NCI-H1105 treated with DMSO at 0.1 percent for 48 hours (cell line): ENCODE measurements at regions not wholly inside any gene's neighbourhood (a gene's known extent, or its start where the extent isn't known, plus 50 kb on each side); places are given as distances from the start of the nearest gene placed in this dataset.
"Not testable (repeated sequence)": the region's sequence is repeated elsewhere in the genome, so short reads cannot be mapped to it uniquely, and the experiment has no call there.

ENCODE experiments used
- DNase-seq: peaks from one replicate; lab custom pipeline; 2025; lab: John Stamatoyannopoulos, UW

DNA sequence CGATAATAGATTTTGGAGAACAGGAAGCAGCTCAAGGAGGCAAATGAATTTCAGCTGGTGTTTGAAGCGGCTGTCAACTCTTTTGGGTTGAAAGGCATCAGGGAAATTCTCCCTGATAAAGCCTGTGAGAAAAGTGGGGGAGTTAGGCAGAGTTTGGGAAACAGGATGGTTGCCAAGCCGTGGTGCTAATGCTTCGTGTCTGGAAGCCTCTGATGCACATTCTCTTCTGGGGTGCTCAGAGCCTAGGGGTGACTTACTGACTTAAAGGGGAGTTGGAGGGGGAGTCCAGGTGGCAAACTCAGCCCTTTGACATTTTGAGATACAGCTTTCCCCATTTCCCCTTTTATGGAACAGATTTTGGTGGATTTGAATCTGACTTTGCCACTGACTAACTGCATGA is 202.5 kb upstream of the CLINT1 start:
- DNase-seq, result no peak

DNA sequence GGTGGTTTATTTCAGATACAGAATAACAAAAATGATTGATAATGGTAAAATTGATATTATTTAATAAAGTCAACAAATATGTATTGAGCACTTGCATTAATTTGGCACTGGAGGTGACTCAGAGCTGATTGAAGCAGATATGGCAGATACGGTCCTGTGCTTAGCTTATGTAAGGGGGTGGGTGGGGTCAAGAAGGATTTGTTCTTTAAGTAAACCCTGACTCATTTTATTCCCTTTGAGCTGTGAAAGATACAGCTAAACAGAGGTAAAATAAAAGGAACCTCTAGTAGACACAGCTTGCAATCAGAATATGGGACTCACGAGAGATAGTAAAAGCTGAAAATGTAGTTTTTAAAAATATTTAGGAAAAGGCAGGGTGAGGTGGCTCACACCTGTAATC is 201.3 kb upstream of the CLINT1 start:
- DNase-seq, result no peak

DNA sequence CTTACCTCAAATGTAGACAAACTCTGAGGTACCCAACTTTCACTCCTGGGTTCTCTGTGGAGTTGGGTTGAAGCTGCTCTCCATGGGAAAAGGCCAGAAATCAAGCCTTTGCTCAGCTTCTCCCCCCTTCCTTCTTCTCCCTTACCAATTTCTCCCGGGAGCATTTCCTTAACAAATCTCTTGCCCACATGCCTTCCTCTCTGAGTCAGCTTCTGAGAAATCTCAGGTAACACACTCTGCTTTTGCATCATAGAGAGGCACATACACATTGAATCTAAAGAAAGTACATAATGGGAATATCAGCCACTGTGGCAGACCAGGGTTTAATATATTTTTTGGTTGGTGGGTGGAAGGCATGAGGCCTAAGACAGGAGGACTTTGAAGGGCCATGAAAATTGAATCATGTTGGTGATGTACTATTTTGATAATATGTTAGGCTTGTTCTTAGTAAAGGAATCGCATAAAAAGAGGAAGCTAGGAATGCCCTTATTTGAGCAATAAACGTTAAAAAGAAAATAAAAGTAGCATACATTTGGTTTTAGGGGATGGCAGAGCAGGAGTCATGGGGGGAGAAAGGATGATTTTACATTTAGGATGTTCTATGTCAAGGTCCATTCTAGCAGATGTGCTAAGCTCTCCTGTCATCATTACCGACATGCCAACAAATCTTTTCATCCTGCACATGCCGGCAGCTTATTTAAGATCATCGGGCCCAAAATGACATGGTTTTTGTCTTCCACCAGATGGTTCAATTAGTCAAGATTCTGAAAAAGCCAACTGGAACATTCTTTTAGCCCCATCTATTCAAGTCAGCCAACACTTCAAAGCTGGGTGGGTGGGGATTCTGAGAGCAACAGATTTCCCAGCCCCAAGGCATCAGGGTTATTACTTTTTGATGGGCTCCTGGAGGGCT is 199.5 kb upstream of the CLINT1 start:
- DNase-seq, result no peak

DNA sequence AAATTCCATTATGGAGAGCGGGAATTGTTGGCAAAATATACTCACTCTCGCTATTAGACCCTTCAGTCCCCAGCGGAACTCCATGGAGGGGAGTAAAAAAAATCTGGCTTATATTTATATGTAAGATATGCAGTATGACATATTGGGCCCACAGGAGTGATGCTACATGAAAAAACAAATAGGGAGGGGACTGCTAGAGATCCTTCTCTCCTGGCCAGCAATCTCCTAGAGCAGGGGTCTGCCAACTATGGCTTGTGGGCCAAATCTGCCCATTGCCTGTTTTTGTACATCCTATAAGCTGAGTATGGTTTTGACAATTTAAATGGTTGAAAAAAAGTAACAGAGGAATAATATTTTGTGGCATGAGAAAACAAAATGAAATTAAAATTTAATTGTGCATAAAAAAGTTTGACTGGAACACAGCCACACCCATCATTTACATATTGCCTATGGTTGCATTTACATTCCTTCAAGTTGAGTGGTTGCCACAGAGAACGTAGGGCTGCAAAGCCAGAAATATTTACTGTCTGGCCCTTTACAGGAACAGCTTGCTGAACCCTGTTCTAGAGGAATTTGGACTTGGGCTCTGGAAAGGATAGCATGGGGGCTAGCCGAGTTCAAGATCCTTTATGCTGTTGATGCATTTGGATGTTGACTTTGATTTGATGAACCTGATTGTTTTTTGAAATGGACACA is 197.3 kb upstream of the CLINT1 start:
- DNase-seq, result no peak

DNA sequence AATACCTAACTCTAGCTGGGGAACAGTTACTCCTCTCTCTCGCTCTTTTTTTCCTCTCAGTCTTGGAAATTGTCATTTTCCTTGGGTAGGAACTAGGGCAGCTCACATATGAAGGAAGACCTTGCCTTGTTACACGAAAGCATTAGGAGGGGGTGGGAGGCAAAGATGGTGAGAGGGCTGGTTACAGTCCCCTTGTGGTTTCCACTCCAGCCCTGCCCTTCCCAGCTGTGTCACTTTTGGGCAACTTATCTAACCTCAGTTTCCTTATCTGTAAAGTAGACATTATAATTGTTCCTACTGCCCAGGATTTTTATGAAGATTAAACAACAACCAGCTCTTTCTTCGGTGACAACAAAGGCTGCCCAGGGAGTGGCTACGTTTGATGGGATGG is 196.2 kb upstream of the CLINT1 start:
- no peak for DNase-seq

DNA sequence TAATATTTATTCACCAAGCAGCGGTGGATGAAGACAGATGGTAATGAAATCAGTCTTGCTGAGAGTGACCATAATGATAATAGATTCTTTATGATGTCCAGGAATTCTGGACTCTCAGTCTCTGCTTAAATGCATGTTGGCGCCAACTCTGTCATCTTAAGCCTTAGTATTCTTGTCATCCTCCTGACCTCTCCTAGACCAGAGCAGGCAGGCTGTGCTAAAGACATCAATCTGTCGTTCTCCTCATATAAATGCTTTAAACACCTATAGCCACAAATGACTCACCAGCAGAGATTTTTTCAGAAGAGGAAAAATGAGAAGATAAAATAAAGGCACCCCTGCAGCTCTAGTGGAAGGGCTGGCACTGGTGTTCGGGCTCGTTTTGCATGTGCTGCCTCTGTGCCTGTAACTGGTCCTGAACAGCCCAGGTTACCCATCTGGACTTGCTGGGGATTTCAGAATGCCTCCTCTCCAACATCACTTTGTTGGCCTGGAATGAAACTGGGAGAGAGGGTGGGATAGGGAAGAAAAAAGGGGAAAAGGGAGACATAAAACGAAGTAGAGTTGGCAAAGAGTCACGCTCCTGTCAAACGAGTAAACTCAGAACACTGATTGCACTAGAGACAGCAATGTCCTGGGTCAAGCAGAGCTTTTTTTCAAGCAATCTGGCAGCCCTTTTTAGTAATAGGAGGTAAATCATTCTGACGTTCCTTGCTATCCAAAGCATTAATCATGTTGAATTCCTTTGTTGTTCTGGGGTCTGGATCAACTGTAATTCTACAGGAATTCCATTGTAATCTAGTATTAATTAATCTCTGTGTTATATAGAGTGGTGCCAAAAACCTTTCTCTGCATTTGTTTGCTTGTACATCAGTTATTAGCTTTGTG is 195.5 kb upstream of the CLINT1 start:
- DNase-seq, result no peak

GRCh38 chr5:158051036-158051435 is 192.1 kb upstream of the CLINT1 start:
- no peak for DNase-seq

DNA sequence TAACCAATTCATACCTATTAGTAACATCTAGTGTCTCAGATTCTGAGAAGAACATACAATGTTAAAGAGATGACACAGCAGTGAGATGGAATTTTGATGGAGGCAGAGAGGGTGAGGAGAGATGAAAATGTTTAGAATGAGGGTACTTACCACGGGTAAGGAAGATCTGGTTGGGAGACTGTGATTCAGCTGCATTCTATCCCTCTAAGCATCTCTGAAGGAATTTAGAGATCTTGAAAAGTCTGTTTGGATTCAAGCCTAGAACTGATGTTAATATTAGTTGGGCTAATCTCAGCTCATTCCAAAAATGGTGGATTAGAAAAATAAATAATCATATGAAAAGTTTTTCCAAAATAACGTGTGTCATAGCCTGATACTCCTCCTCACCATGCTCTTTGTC is 191.5 kb upstream of the CLINT1 start:
- DNase-seq, result no peak

DNA sequence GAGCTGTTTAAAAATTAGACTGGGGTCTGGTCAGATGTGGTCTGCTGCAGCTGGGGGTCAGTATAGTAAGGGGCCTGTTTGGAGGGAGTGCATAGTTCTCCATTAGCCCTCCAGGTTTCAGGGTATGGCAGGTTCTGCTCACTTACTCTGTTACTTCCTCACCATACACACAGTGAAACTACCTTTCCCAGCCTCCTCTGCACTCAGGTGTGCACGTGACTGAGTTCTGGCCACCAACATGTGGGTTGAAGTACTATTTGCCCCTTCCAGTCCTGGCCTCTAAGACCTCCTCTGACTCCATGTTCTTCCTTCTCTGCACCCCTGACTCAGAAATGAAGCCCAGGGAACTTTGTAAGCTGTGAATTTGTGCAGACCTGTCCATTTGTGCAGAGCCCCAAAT is 190.5 kb upstream of the CLINT1 start:
- no peak for DNase-seq

GRCh38 chr5:158045696-158046095 is 186.8 kb upstream of the CLINT1 start:
- DNase-seq, result no peak

GRCh38 chr5:158039911-158040347 is 181.0 kb upstream of the CLINT1 start:
- DNase-seq, result no peak

GRCh38 chr5:158039441-158039840 is 180.5 kb upstream of the CLINT1 start:
- DNase-seq, result no peak

- not testable (repeated sequence) for DNase-seq
These were observed 178.1 kb upstream of the CLINT1 start for GRCh38 chr5:158036983-158037595.

GRCh38 chr5:158034586-158034985 is 175.6 kb upstream of the CLINT1 start:
- not testable (repeated sequence) for DNase-seq

- DNase-seq, result no peak
These were observed 174.8 kb upstream of the CLINT1 start for GRCh38 chr5:158033724-158034123.

- DNase-seq, result no peak
These were observed 174.1 kb upstream of the CLINT1 start for GRCh38 chr5:158033076-158033475.

- no peak for DNase-seq
These were observed 173.3 kb upstream of the CLINT1 start for GRCh38 chr5:158032246-158032645.

DNA sequence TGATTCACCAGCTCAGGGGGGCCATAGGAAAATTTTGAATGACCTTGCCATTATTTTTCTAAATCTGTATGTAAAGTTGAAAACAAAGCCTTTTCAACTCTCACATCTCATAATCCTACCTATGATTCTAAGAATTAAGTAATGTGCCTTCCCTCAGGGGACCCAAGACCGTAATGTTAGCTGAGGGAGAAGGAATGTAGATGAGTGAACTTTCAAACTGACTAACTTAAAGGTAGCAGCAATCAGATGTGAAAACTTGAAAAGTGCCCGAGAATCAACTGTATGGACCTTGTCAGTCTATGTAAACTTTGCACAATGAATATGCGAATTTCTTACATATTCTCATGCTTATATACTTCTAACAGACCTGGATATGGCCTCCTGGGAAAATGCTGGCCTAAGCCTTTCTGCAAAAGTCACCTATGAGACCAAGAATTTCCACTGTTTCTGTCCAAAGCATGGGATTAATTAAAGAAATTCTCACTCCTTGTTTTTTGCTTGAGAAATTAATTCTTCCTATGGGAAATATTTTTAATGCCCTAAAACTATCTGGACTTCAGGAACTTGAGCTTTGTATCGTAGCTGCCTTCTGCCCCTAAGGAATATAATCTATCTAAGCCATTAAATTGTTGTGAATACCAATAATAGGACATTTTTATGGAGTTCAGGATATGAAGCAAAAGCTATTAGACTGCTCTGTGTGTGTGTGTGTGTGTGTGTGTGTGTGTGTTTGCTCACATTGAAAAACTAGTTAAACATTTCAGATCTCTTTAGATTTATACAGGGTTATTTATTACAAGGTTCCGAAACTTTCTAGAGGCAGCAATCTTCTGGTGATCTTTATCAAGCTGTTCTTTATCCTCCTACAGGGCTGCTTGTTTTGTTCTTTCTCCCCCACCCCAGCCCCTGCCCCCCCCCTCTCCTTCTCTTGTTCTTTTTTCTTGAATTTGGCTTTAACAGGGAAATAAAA is 169.1 kb upstream of the CLINT1 start:
- no peak for DNase-seq

- no peak for DNase-seq
These were observed 167.5 kb upstream of the CLINT1 start for GRCh38 chr5:158026304-158027031.

- DNase-seq, result no peak
These were observed 164.3 kb upstream of the CLINT1 start for GRCh38 chr5:158023266-158023665.
